Esophagus muscularis mucosa (tissue), 4 donors: ENCODE measurements at regions not wholly inside any gene's neighbourhood (a gene's known extent, or its start where the extent isn't known, plus 50 kb on each side); places are given as distances from the start of the nearest gene placed in this dataset.

Experiments
- DNase-seq: peaks from one replicate; pipeline ENCODE4 v3.0.0-alpha.2; 2017; ENCODE audit errors: extremely low spot score
- H3K27ac ChIP-seq, 4 donors: fragments of 200-600 bp; sonication (generic); replicated peaks in 1 of 4; 1 replicate in 3 of 4; 2 replicates in 1 of 4; pipeline ENCODE4 v1.5.1; 2016 to 2019; ENCODE audit warnings: mild to moderate bottlenecking in 1 of 4
- H3K27me3 ChIP-seq, 4 donors: fragments of 200-600 bp; sonication (generic); one replicate each; pipeline versions ENCODE4 v1.5.1 to v1.6.0; 2016 to 2019
- H3K36me3 ChIP-seq, 4 donors: fragments of 200-600 bp; sonication (generic); one replicate each; pipeline ENCODE4 v1.5.1; 2016 to 2019
- H3K4me1 ChIP-seq, 4 donors: fragments of 200-600 bp; sonication (generic); one replicate each; pipeline ENCODE4 v1.5.1; 2016 to 2019
- H3K4me3 ChIP-seq, 4 donors: fragments of 200-600 bp; sonication (generic); 1 replicate in 2 of 4; 2 replicates in 2 of 4; pipeline ENCODE4 v1.5.1; 2016 to 2019; ENCODE audit warnings: mild to moderate bottlenecking in 4 of 4, moderate library complexity in 1 of 4
- H3K9me3 ChIP-seq, 4 donors: fragments of 200-600 bp; sonication (generic); 1 replicate in 3 of 4; 2 replicates in 1 of 4; pipeline ENCODE4 v1.5.1; 2016 to 2019
- EP300 ChIP-seq: sonication (generic); formaldehyde crosslinking; IDR thresholded peaks from one replicate; pipeline ENCODE4 v1.6.1; 2017; ENCODE audit warnings: antibody characterized with exemption
- POLR2A ChIP-seq: fragments of 450-650 bp; IDR thresholded peaks from one replicate; pipeline ENCODE4 v1.6.1; 2017; ENCODE audit warnings: antibody characterized with exemption, moderate library complexity, mild to moderate bottlenecking, low read depth
- POLR2AphosphoS5 ChIP-seq, 2 donors: sonication (generic); formaldehyde crosslinking; IDR thresholded peaks; one replicate each; pipeline ENCODE4 v1.6.1; 2017; ENCODE audit warnings: antibody characterized with exemption in 2 of 2
- WGBS: methylation state at CpG from one replicate; pipeline ENCODE4 v1.1.5; 2018; 5-methylcytosine and 5-hydroxymethylcytosine counted together
- intact Hi-C: fragments of 100-400 bp; cut with DNase I; formaldehyde crosslinking; loops from one replicate; pipeline ENCODE4 v1.15.1; 2023
- TF ChIP-seq, protein P1 (sequence below), 3 experiments: fragments of 200-600 bp in 2 of 3; fragments of 450-650 bp in 1 of 3; sonication (generic) in 2 of 3; IDR thresholded peaks; one replicate each; pipeline ENCODE4 v1.5.1; 2017 to 2019; ENCODE audit warnings: antibody characterized with exemption in 3 of 3, mild to moderate bottlenecking in 2 of 3, moderate library complexity in 1 of 3

- TF ChIP-seq POLR2AphosphoS5 (IDR thresholded peaks at IDR 0.05), result peak; percentile 65 to 74
- TF ChIP-seq EP300, result no peak
- no peak for TF ChIP-seq POLR2A
- TF ChIP-seq, protein P1, sequence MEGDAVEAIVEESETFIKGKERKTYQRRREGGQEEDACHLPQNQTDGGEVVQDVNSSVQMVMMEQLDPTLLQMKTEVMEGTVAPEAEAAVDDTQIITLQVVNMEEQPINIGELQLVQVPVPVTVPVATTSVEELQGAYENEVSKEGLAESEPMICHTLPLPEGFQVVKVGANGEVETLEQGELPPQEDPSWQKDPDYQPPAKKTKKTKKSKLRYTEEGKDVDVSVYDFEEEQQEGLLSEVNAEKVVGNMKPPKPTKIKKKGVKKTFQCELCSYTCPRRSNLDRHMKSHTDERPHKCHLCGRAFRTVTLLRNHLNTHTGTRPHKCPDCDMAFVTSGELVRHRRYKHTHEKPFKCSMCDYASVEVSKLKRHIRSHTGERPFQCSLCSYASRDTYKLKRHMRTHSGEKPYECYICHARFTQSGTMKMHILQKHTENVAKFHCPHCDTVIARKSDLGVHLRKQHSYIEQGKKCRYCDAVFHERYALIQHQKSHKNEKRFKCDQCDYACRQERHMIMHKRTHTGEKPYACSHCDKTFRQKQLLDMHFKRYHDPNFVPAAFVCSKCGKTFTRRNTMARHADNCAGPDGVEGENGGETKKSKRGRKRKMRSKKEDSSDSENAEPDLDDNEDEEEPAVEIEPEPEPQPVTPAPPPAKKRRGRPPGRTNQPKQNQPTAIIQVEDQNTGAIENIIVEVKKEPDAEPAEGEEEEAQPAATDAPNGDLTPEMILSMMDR (IDR thresholded peaks at IDR 0.05), result peak; percentile 89 to 98 (median 92)
- Histone ChIP-seq H3K4me1 (peaks cover 26 to 44% (median 40%) of the 10 kb centered on the region in 4 donors), H3K27ac (peak overlapping the region; percentile 71 to 83 (median 75)), H3K9me3 (no peaks in the 10 kb centered on the region), H3K36me3 (no peaks in the 10 kb centered on the region), H3K4me3 (peak overlapping the region; percentile 59 to 67 (median 66)), H3K27me3 (peaks cover 0 to 89% (median 58%) of the 10 kb centered on the region in 4 donors)
- DNase-seq, result peak; percentile 97
- WGBS, result 3% methylated on average over 36 of the region's 36 CpGs
- intact Hi-C loops, result loop anchor here (10.0 kb wide), 1 partner anchor 661 kb away; no protein-coding TSS in a partner anchor
Measured at GRCh38 chr11:16605894-16606783, 132.3 kb upstream of the C11orf58 start.

DNA sequence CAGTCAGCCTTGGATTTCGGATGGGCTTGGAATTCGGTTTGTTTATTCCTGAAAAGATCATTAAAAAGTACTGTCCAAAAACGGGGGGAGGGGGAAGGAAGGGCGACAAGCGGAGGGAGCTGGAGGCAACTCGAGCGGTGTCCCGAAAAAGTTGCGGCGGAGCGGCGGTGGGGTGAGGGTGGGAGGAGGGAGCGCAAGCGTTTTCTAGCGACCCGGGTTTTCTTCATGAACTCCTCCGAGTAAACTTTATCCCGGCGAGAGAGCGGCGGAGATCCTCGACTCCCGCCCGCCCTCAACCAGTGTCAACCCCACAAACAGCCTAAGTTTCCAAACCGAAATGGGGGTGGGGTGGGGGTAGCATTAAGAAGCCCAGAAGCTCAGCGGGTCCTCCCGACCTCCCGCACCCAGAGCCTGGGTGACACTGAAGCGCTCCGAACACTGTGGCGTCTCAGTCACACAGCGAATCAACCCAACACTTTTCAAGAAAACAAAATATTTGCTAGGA, 133.0 kb upstream of the C11orf58 start:
- DNase-seq, result no peak
- Histone ChIP-seq H3K36me3 (no peaks in the 10 kb centered on the region), H3K27ac (peak overlapping the region; percentile 62 to 83 (median 70)), H3K4me3 (peak overlapping the region; percentile 59 to 67 (median 66)), H3K27me3 (peaks cover 0 to 82% (median 51%) of the 10 kb centered on the region in 4 donors), H3K4me1 (peaks cover 26 to 44% (median 40%) of the 10 kb centered on the region in 4 donors), H3K9me3 (no peaks in the 10 kb centered on the region)
- intact Hi-C loops, result loop anchor here (10.0 kb wide), 1 partner anchor 661 kb away; no protein-coding TSS in a partner anchor
- TF ChIP-seq EP300, result no peak
- no peak for TF ChIP-seq POLR2A
- TF ChIP-seq POLR2AphosphoS5 (IDR thresholded peaks at IDR 0.05), result no peak
- TF ChIP-seq, protein P1 (IDR thresholded peaks at IDR 0.05), result no peak
- WGBS, result under 1% methylated on average over 23 of the region's 32 CpGs

DNA sequence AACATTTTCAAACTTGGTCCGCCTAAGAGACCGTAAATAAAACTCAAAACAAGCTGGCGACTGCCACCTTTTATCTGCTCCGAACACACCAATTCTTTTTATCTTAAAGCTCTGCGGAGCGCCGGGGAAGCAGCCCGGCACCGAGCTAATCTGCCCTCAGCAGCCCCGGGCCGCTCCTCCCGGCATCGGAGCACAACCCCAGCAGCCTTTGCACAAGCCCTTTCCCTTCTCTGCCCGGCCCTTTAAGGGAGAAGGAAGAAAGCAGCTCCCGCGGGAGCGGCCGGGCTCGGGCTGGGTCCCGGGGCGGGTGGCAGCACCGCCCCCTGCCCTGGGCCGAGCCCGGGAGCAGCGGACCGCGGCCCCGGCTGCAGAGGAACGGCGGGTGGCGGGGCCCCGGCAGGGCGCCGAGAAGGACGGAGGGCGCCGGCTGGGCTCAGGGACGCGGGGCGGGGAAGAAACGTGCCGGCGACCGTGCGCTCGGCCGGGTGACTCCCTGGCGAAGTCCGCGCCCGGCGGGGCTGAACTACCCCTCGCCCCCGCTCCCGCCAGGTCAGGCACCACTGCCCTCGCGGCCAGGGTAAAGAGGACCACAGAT, 133.6 kb upstream of the C11orf58 start:
- H3K36me3 ChIP-seq, result no peaks in the 10 kb centered on the region
- H3K9me3 ChIP-seq, result no peaks in the 10 kb centered on the region
- H3K4me1 ChIP-seq, result peaks cover 29 to 44% (median 40%) of the 10 kb centered on the region in 4 donors
- H3K4me3 ChIP-seq, result peak overlapping the region; percentile 59 to 67 (median 66)
- DNase-seq, result no peak
- under 1% methylated on average over 10 of the region's 57 CpGs for WGBS
- H3K27ac ChIP-seq, result peak overlapping the region; percentile 62 to 83 (median 70)
- H3K27me3 ChIP-seq, result peaks cover 0 to 76% (median 45%) of the 10 kb centered on the region in 4 donors
- TF ChIP-seq POLR2A, result no peak
- TF ChIP-seq POLR2AphosphoS5 (IDR thresholded peaks at IDR 0.05), result no peak
- TF ChIP-seq EP300, result no peak
- TF ChIP-seq, protein P1 (IDR thresholded peaks at IDR 0.05), result no peak
- intact Hi-C loops, result loop anchor here (10.0 kb wide), 1 partner anchor 660 kb away; no protein-coding TSS in a partner anchor

DNA sequence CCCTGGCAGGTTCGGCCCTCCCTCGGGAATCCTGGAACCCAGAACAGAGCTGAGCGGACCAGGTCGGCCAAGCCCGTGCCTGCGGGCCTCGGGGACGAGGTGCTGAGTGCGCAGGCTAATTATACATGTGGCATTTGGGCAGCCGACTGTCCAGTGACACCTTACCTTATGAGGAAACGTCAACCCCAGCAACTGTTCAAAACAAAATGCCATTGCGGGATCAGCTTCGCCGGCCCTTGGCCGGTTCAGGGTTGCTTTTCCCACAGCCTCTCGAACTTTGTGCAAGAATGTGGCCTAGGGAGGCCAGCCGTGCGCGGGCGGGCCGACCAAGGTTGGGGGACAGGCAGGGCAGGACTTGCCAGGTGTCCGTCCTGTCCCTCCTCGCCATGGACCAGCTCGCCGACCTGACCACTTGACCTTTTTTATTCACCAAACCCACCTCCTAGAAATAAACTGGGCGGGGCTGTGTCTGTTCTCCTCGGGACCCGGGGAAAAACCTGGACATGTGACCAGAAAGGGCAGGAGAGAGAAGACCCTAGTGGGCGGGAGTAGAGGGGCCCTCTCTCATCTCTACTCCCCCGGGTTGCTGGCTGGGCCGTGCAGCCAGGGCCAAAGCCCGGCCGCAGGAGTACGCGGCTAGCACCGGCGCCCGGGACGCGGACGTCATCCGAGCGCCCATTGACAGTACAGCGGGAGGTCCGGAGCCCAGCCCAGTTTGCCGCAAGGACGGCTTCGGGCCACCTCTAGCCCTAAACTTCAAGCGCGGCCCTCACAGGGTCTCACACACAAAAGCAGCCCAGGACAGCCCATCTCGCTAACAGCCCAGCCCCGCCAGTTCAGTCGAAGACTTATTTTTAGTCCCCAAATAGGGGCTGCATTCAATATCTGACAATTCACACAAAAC, 134.3 kb upstream of the C11orf58 start:
- peaks cover 29 to 44% (median 40%) of the 10 kb centered on the region in 4 donors for H3K4me1 ChIP-seq
- no peaks in the 10 kb centered on the region for H3K9me3 ChIP-seq
- peaks cover 0 to 69% (median 41%) of the 10 kb centered on the region in 4 donors for H3K27me3 ChIP-seq
- TF ChIP-seq POLR2AphosphoS5 (IDR thresholded peaks at IDR 0.05) (peak in 1 of 2 donors; percentile 19), POLR2A (no peak), EP300 (no peak)
- TF ChIP-seq, protein P1 (IDR thresholded peaks at IDR 0.05), result no peak
- WGBS, result 31% methylated on average over 29 of the region's 53 CpGs
- peak overlapping the region; percentile 59 to 67 (median 66) for H3K4me3 ChIP-seq
- no peak for DNase-seq
- no peaks in the 10 kb centered on the region for H3K36me3 ChIP-seq
- intact Hi-C loops, result loop anchor here (10.0 kb wide), 1 partner anchor 659 kb away; no protein-coding TSS in a partner anchor
- peak overlapping the region; percentile 62 to 83 (median 70) for H3K27ac ChIP-seq
